Lung (tissue), 11 donors: ENCODE measurements at regions not wholly inside any gene's neighbourhood (a gene's known extent, or its start where the extent isn't known, plus 50 kb on each side); places are given as distances from the start of the nearest gene placed in this dataset.

ENCODE experiments used
- ATAC-seq: fragments of 200-7000 bp; cut with Tn5 transposase; one replicate; pipeline ENCODE4 v1.9.1; 2020; ENCODE audit warnings: moderate number of reproducible peaks; ENCODE audit not compliant: insufficient read depth, low FRiP score
- DNase-seq, 3 donors: peaks; one replicate each; pipeline ENCODE4 v3.0.0-alpha.2; 2013 to 2017
- H3K27ac ChIP-seq, 2 donors: one replicate each; pipeline ENCODE4 v1.5.1; 2013; ENCODE audit warnings: mild to moderate bottlenecking in 2 of 2, moderate library complexity in 2 of 2, control low read depth in 1 of 2, inconsistent platforms in 1 of 2, low read depth in 1 of 2, low read length in 1 of 2
- H3K27me3 ChIP-seq, 3 donors: one replicate each; pipeline ENCODE4 v1.5.1; 2013; ENCODE audit warnings: low read length in 2 of 3; ENCODE audit not compliant: control insufficient read depth in 3 of 3, insufficient read depth in 3 of 3
- H3K36me3 ChIP-seq, 4 donors: one replicate each; pipeline ENCODE4 v1.5.1; 2013; ENCODE audit warnings: low read length in 4 of 4, mild to moderate bottlenecking in 1 of 4, moderate library complexity in 1 of 4; ENCODE audit not compliant: control insufficient read depth in 4 of 4, insufficient read depth in 4 of 4
- H3K4me1 ChIP-seq, 5 donors: one replicate each; pipeline ENCODE4 v1.5.1; 2013; ENCODE audit warnings: low read length in 5 of 5, mild to moderate bottlenecking in 2 of 5, moderate library complexity in 1 of 5; ENCODE audit not compliant: control insufficient read depth in 5 of 5, insufficient read depth in 5 of 5
- H3K4me3 ChIP-seq: one replicate; pipeline ENCODE4 v1.5.1; 2013; ENCODE audit warnings: mild to moderate bottlenecking, control low read depth, moderate library complexity
- H3K9ac ChIP-seq, 2 donors: one replicate each; pipeline ENCODE4 v1.5.1; 2013; ENCODE audit warnings: low read length in 2 of 2, control low read depth in 1 of 2; ENCODE audit not compliant: insufficient read depth in 1 of 2
- H3K9me3 ChIP-seq, 4 donors: one replicate each; pipeline ENCODE4 v1.5.1; 2013; ENCODE audit warnings: low read length in 3 of 4, mild to moderate bottlenecking in 1 of 4, moderate library complexity in 1 of 4; ENCODE audit not compliant: control insufficient read depth in 4 of 4, insufficient read depth in 3 of 4
- WGBS, 2 donors: extraction: QIAGEN DNeasy Blood & Tissue Kit; methylation state at CpG; one replicate each; pipeline ENCODE4 v1.1.7; 2013; 5-methylcytosine and 5-hydroxymethylcytosine counted together
- TF ChIP-seq, protein P1 (sequence below): IDR thresholded peaks from 2 replicates; pipeline ENCODE4 v1.5.1; 2012; ENCODE audit warnings: mild to moderate bottlenecking; ENCODE audit errors: control extremely low read depth, extremely low read depth
- donor health status: control.
- donor health status: control.
- donor health status: Bipolar disorder and iron deficiency.
- donor health status: healthy.
- donor health status: DM: yes; HTN: yes; CAD: no.

DNA sequence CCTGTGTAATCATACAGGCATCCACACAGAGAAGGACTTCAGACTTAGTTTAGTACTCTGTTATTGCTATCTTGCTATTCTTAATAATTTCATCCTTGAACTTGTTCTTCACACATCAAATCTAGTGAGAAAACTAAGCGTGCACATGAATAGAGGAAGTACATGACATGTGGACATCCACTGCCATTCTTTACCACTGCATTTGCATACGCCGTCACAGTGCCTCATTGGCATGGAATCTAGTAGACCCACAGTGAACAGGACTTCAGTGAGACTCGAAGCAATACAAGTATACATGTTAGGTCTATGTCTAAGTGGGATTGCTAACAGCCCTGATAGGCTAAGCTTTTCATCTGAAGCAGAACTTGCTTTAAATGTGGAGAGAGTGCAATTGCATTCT, 592.1 kb downstream of the TLE4 start:
- no peak overlapping the region for H3K4me3 ChIP-seq
- no peaks in the 10 kb centered on the region for H3K9me3 ChIP-seq
- no peak for DNase-seq
- H3K9ac ChIP-seq, result no peak overlapping the region
- no peaks in the 10 kb centered on the region for H3K36me3 ChIP-seq
- H3K27me3 ChIP-seq, result peaks cover 0 to 7% (median 0%) of the 10 kb centered on the region in 3 donors
- WGBS, 2 donors, result 77 to 88% methylated on average over 4 of the region's 4 CpGs
- H3K27ac ChIP-seq, result no peak overlapping the region
- no peak for ATAC-seq
- H3K4me1 ChIP-seq, result peaks cover 0 to 3% (median 0%) of the 10 kb centered on the region in 5 donors
- TF ChIP-seq, protein P1, sequence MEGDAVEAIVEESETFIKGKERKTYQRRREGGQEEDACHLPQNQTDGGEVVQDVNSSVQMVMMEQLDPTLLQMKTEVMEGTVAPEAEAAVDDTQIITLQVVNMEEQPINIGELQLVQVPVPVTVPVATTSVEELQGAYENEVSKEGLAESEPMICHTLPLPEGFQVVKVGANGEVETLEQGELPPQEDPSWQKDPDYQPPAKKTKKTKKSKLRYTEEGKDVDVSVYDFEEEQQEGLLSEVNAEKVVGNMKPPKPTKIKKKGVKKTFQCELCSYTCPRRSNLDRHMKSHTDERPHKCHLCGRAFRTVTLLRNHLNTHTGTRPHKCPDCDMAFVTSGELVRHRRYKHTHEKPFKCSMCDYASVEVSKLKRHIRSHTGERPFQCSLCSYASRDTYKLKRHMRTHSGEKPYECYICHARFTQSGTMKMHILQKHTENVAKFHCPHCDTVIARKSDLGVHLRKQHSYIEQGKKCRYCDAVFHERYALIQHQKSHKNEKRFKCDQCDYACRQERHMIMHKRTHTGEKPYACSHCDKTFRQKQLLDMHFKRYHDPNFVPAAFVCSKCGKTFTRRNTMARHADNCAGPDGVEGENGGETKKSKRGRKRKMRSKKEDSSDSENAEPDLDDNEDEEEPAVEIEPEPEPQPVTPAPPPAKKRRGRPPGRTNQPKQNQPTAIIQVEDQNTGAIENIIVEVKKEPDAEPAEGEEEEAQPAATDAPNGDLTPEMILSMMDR, result no peak

DNA sequence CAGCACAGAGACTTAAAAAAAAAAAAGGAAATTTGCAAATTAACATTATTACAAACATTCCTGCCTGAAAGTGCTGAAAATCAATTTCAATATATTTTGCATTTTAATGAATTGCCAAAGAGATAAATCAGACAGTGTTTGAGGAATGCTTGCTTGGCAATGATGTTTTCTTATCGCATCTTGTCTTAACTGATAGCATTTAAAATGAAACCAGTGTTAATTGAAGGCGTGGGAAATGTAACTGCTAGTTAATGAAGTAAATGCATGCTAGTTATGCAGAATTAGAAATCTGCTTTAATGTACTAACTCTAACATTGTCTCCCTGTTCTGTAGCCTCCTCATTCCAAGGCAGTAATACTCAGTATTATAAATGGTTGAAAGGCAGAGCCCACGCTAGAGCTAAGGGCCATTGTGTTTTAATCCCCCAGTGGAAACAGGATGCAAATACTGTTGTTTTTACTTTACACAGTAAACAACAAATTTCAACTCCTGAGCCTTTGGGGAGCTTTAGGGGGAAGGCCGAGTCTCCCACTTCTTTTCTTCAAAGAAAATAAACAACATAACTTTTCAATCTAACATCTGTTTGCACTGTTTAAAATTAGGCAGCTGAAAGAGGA, 586.9 kb downstream of the TLE4 start:
- WGBS, 2 donors, result 61 to 79% methylated on average over 4 of the region's 4 CpGs
- Histone ChIP-seq H3K27ac (no peak overlapping the region), H3K27me3 (peaks cover 0 to 4% (median 0%) of the 10 kb centered on the region in 3 donors), H3K4me1 (peaks cover 0 to 28% (median 7%) of the 10 kb centered on the region in 5 donors), H3K36me3 (no peaks in the 10 kb centered on the region), H3K9ac (no peak overlapping the region), H3K4me3 (no peak overlapping the region), H3K9me3 (no peaks in the 10 kb centered on the region)
- DNase-seq (peak in 2 of 3 donors; percentile 35 to 46), ATAC-seq (no peak)
- TF ChIP-seq, protein P1, result no peak

DNA sequence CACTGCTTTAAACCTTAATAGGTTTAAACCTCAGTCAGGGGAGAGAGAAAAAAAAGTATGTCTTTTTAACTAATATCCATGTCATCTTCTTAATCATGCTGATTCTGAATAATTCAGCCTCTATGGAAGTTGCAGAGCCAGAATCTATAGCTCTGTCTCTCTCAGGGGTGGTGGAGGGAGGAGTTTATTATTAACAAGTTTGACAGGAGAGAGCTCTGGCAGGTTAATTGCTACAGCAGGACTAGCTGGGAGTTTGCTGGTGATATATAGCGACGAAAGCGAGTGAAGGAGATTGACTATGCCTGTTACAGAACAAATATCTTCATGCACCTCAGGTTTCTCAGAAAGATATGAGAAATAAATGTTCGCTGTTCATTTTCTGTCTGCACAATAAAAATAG, 586.4 kb downstream of the TLE4 start:
- TF ChIP-seq, protein P1, result no peak
- Histone ChIP-seq H3K4me3 (no peak overlapping the region), H3K27me3 (peaks cover 0 to 4% (median 0%) of the 10 kb centered on the region in 3 donors), H3K4me1 (peaks cover 0 to 28% (median 7%) of the 10 kb centered on the region in 5 donors), H3K9ac (no peak overlapping the region), H3K27ac (no peak overlapping the region), H3K9me3 (peaks cover 0 to 1% (median 0%) of the 10 kb centered on the region in 4 donors), H3K36me3 (no peaks in the 10 kb centered on the region)
- DNase-seq (peak in 2 of 3 donors; percentile 26 to 29), ATAC-seq (no peak)
- WGBS, 2 donors, result 52 to 66% methylated on average over 4 of the region's 4 CpGs
